Body of pancreas (tissue), 4 donors: ENCODE measurements at regions not wholly inside any gene's neighbourhood (a gene's known extent, or its start where the extent isn't known, plus 50 kb on each side); places are given as distances from the start of the nearest gene placed in this dataset.
"Not testable (repeated sequence)": the region's sequence is repeated elsewhere in the genome, so short reads cannot be mapped to it uniquely, and the experiment has no call there.

Experiments used
- ATAC-seq: fragments of 150-250 bp; one replicate; pipeline ENCODE4 v1.9.1; 2016
- DNase-seq, 4 donors: peaks; one replicate each; pipeline ENCODE4 v3.0.0-alpha.2; 2019
- H3K27ac ChIP-seq, 4 donors: fragments of 200-600 bp; sonication (generic); 1 replicate in 3 of 4; 2 replicates in 1 of 4; pipeline versions ENCODE4 v1.5.1 to v1.6.1; 2016 to 2019; ENCODE audit warnings: mild to moderate bottlenecking in 1 of 4, mixed read lengths in 1 of 4, moderate library complexity in 1 of 4
- H3K27me3 ChIP-seq, 2 donors: fragments of 200-600 bp; sonication (generic); one replicate each; pipeline ENCODE4 v1.6.0; 2016; ENCODE audit warnings: mild to moderate bottlenecking in 1 of 2
- H3K36me3 ChIP-seq, 2 donors: fragments of 200-600 bp; sonication (generic); replicated peaks in 1 of 2; 2 replicates each; pipeline ENCODE4 v1.5.1; 2016; ENCODE audit warnings: low read depth in 2 of 2; ENCODE audit not compliant: insufficient read depth in 1 of 2
- H3K4me1 ChIP-seq: fragments of 200-600 bp; sonication (generic); one replicate; pipeline ENCODE4 v1.6.0; 2016
- H3K4me3 ChIP-seq, 2 donors: fragments of 200-600 bp; sonication (generic); 1 replicate in 1 of 2; 2 replicates in 1 of 2; pipeline ENCODE4 v1.5.1; 2016 to 2019
- H3K9me3 ChIP-seq, 3 donors: fragments of 200-600 bp; sonication (generic); 1 replicate in 2 of 3; 2 replicates in 1 of 3; pipeline ENCODE4 v1.5.1; 2016
- CTCF ChIP-seq, 7 experiments: fragments of 450-650 bp in 4 of 7; fragments of 200-600 bp in 3 of 7; sonication (generic) in 3 of 7; IDR thresholded peaks; one replicate each; pipeline ENCODE4 v1.5.1; 2016 to 2019; ENCODE audit warnings: antibody characterized with exemption in 7 of 7
- POLR2A ChIP-seq, 3 donors: fragments of 450-650 bp; IDR thresholded peaks; one replicate each; pipeline ENCODE4 v1.6.1; 2016; ENCODE audit warnings: antibody characterized with exemption in 3 of 3, mild to moderate bottlenecking in 2 of 3
- whole genome bisulfite sequencing, 2 donors: methylation state at CpG; one replicate each; pipeline ENCODE4 v1.1.5; 2017; 5-methylcytosine and 5-hydroxymethylcytosine counted together
- intact Hi-C: fragments of 100-400 bp; cut with DNase I; formaldehyde crosslinking; loops from one replicate; pipeline ENCODE4 v1.15.1; 2023

GRCh38 chr6:58198301-58198700 lies 880.9 kb downstream of the PRIM2 start:
- WGBS, 2 donors = 71 to 77% methylated on average over 5 of the region's 5 CpGs
- DNase-seq (no peak), ATAC-seq (no peak)
- intact Hi-C loops = no loop called here
- Histone ChIP-seq H3K4me1 (no peaks in the 10 kb centered on the region), H3K36me3 (no peaks in the 10 kb centered on the region), H3K27ac (no peak overlapping the region), H3K27me3 (no peaks in the 10 kb centered on the region), H3K9me3 (no peaks in the 10 kb centered on the region), H3K4me3 (no peak overlapping the region)
- TF ChIP-seq POLR2A (IDR thresholded peaks at IDR 0.05) = no peak
- TF ChIP-seq CTCF (IDR thresholded peaks at IDR 0.05) = no peak

GRCh38 chr6:58237124-58237523 lies 919.7 kb downstream of the PRIM2 start:
- ATAC-seq, intact Hi-C loops, H3K4me1 ChIP-seq, H3K4me3 ChIP-seq, H3K36me3 ChIP-seq, H3K27ac ChIP-seq, H3K27me3 ChIP-seq, H3K9me3 ChIP-seq, DNase-seq: not testable (repeated sequence)
- WGBS, 2 donors = 75% methylated on average over 1 of the region's 1 CpG; no CpG with 5 or more reads in 1 of the 2 donors

GRCh38 chr6:58238421-58238820 lies 921.0 kb downstream of the PRIM2 start:
- H3K27me3 ChIP-seq, H3K4me3 ChIP-seq, H3K36me3 ChIP-seq, intact Hi-C loops, DNase-seq, H3K27ac ChIP-seq, H3K9me3 ChIP-seq, H3K4me1 ChIP-seq, ATAC-seq: not testable (repeated sequence)

- H3K4me3 ChIP-seq, intact Hi-C loops, H3K27me3 ChIP-seq, H3K4me1 ChIP-seq, H3K27ac ChIP-seq, ATAC-seq, H3K36me3 ChIP-seq, H3K9me3 ChIP-seq, DNase-seq: not testable (repeated sequence)
- 82 to 91% methylated on average over 11 to 15 of the region's 23 CpGs for WGBS, 2 donors
Observed at GRCh38 chr6:58257625-58258024, 940.2 kb downstream of the PRIM2 start.

DNA sequence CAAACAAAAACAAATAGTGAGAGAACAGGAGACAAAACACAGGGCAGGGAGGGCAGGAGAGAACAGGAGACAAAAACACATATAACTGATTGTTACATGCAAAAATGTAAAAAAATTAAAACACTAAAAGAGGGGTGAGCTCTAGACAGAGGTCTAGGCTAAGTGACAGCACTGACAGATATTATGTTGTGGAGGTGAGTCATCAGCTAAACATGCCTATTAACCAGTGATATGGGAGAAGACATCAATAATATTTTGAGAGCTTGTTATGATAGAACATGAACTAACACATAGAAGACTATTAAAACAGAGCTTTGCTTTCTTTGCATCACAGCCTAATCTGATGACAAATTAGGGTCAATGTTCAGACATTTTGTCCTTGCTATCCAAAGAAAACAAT lies 972.7 kb downstream of the PRIM2 start:
- Histone ChIP-seq H3K9me3 (no peaks in the 10 kb centered on the region), H3K36me3 (no peaks in the 10 kb centered on the region), H3K4me1 (no peaks in the 10 kb centered on the region), H3K4me3 (no peak overlapping the region), H3K27me3 (no peaks in the 10 kb centered on the region), H3K27ac (no peak overlapping the region)
- TF ChIP-seq CTCF (IDR thresholded peaks at IDR 0.05) (no peak), POLR2A (IDR thresholded peaks at IDR 0.05) (no peak)
- DNase-seq (no peak), ATAC-seq (no peak)
- intact Hi-C loops = no loop called here

DNA sequence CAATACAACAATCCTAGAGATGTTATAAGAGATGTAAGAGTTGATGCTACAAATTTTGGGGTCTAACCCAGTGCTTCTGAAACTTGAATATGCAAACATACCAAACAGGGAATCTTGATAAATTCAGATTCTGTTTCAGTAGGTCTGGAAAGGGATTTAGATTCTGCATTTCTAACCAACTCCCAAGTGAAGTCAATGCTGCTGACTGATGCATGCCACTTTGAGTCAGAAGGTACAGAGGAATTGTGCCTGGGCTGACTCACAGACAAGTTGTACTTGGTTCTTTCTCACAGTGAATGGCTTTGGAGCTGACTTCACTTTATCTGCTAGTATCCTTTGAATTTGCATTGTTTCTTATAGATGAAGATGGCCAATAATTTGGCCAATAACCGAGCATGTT lies 973.9 kb downstream of the PRIM2 start:
- H3K27me3 ChIP-seq, H3K27ac ChIP-seq, H3K36me3 ChIP-seq, H3K4me1 ChIP-seq, ATAC-seq, intact Hi-C loops, DNase-seq, H3K4me3 ChIP-seq, H3K9me3 ChIP-seq: not testable (repeated sequence)
- 40 to 41% methylated on average over 1 of the region's 1 CpG for WGBS, 2 donors

- H3K4me1 ChIP-seq, H3K9me3 ChIP-seq, H3K4me3 ChIP-seq, intact Hi-C loops, H3K27ac ChIP-seq, ATAC-seq, DNase-seq, H3K27me3 ChIP-seq, H3K36me3 ChIP-seq: not testable (repeated sequence)
Observed at GRCh38 chr6:58307901-58308300, 990.5 kb downstream of the PRIM2 start.

DNA sequence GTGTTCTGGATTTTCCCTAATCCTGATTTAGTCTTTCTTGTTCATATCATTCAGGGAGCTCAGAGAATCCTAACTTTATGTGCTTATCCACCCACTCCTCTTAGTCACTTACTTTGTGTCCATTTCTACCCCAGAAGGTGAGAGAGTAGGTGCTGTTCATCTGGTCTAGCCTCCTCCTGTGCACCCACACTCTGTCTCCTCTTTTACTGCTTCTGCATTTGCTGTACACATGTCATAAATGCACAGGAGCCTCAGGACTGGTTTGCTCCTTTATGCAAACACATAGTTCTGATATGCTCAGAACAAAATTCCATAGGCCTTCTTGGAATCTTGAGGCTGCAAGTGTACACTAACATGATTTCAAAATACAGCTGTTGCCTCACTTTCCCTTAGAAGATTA lies 1014.7 kb downstream of the PRIM2 start:
- H3K9me3 ChIP-seq, H3K27ac ChIP-seq, DNase-seq, H3K27me3 ChIP-seq, intact Hi-C loops, H3K4me1 ChIP-seq, ATAC-seq, H3K36me3 ChIP-seq, H3K4me3 ChIP-seq: not testable (repeated sequence)

- intact Hi-C loops, DNase-seq, H3K9me3 ChIP-seq, H3K36me3 ChIP-seq, H3K4me1 ChIP-seq, H3K27me3 ChIP-seq, ATAC-seq, H3K4me3 ChIP-seq, H3K27ac ChIP-seq: not testable (repeated sequence)
- 69 to 92% methylated on average over 5 of the region's 5 CpGs for WGBS, 2 donors
Observed at GRCh38 chr6:58342287-58342686, 1024.9 kb downstream of the PRIM2 start.

DNA sequence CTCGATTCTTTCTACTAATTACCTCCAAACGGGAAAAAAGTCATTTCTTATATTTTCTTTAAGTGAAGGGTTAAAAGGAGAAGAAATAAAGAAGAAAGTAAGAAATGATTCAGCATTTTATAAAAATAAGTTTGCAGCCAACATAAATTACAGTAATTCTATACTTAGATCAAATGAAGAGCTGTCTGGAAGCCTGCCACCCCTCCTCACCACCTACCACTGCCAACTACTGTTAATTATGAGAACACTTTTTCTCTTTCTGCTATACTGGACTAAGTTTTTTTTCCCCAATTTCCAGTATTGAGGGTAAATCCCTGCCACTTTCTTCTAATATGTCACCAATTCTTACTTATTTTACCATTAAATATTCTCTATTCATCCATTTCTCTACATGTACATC lies 1030.1 kb downstream of the PRIM2 start:
- H3K9me3 ChIP-seq, DNase-seq, H3K36me3 ChIP-seq, H3K27ac ChIP-seq, H3K27me3 ChIP-seq, H3K4me3 ChIP-seq, ATAC-seq, H3K4me1 ChIP-seq, intact Hi-C loops: not testable (repeated sequence)
- WGBS, 2 donors = 52 to 60% methylated on average over 2 of the region's 2 CpGs

GRCh38 chr6:58351619-58352018 lies 1034.2 kb downstream of the PRIM2 start:
- intact Hi-C loops, H3K4me3 ChIP-seq, H3K27me3 ChIP-seq, H3K36me3 ChIP-seq, ATAC-seq, H3K27ac ChIP-seq, H3K4me1 ChIP-seq, DNase-seq, H3K9me3 ChIP-seq: not testable (repeated sequence)
- 46 to 48% methylated on average over 1 of the region's 1 CpG for WGBS, 2 donors
